ENCODE measurements at regions not wholly inside any gene's neighbourhood (a gene's known extent, or its start where the extent isn't known, plus 50 kb on each side); places are given as distances from the start of the nearest gene placed in this dataset.

GRCh38 chr5:90095292-90096060 is 314.1 kb downstream of the CETN3 start:
- intact Hi-C loops (cut with micrococcal nuclease; ENCODE audit: unreplicated experiment) (no loop called here), in situ Hi-C loops (cut with HindIII; ENCODE audit: low pct_unique_long_range_greater_than_20kb, low sequenced_read_pairs) (no loop called here)
- no peak overlapping the region for H3K4me3 ChIP-seq (ENCODE audit: low read depth in 2 of 2, low read length in 2 of 2)
- no peaks in the 10 kb centered on the region for H3K9me3 ChIP-seq (ENCODE audit: control insufficient read depth, insufficient read depth, low read depth, low read length)
- no peak overlapping the region for H3K27ac ChIP-seq (ENCODE audit: low read length)
- no peaks in the 10 kb centered on the region for H3K27me3 ChIP-seq (ENCODE audit: control insufficient read depth, insufficient read depth, low read length)
- H3K4me1 ChIP-seq (ENCODE audit: control insufficient read depth, insufficient read depth, low read length): no peaks in the 10 kb centered on the region
- no peak for TF ChIP-seq REST (IDR thresholded peaks at IDR 0.05; ENCODE audit: insufficient read depth in 1 of 2, low read depth in 2 of 2, low read length in 1 of 2)
- TF ChIP-seq SIN3A (IDR thresholded peaks at IDR 0.05; ENCODE audit: borderline replicate concordance, insufficient read depth, low read depth, low read length): no peak
- no peaks in the 10 kb centered on the region for H3K36me3 ChIP-seq (ENCODE audit: control insufficient read depth, insufficient read depth, low read length)
- no TSS peak for BruUV-seq (replicated peaks)
- DNase-seq (ENCODE audit: low read depth, low spot score): no peak
- POLR2A ChIA-PET: no interaction called here
- CTCF ChIA-PET: no interaction called here
- no peak for ATAC-seq

GRCh38 chr5:90093751-90094485 is 315.6 kb downstream of the CETN3 start:
- Histone ChIP-seq H3K36me3 (ENCODE audit: control insufficient read depth, insufficient read depth, low read length) (no peaks in the 10 kb centered on the region), H3K27ac (ENCODE audit: low read length) (no peak overlapping the region), H3K9me3 (ENCODE audit: control insufficient read depth, insufficient read depth, low read depth, low read length) (no peaks in the 10 kb centered on the region), H3K4me1 (ENCODE audit: control insufficient read depth, insufficient read depth, low read length) (no peaks in the 10 kb centered on the region), H3K27me3 (ENCODE audit: control insufficient read depth, insufficient read depth, low read length) (no peaks in the 10 kb centered on the region), H3K4me3 (ENCODE audit: low read depth in 2 of 2, low read length in 2 of 2) (no peak overlapping the region)
- BruUV-seq (replicated peaks): no TSS peak
- DNase-seq (ENCODE audit: low read depth, low spot score) (no peak), ATAC-seq (no peak)
- CTCF ChIA-PET: no interaction called here
- TF ChIP-seq SIN3A (IDR thresholded peaks at IDR 0.05; ENCODE audit: borderline replicate concordance, insufficient read depth, low read depth, low read length) (no peak), TCF7L2 (IDR thresholded peaks at IDR 0.05; ENCODE audit: low read depth, low read length) (no peak), CTCF (IDR thresholded peaks at IDR 0.05) (no peak), REST (IDR thresholded peaks at IDR 0.05; ENCODE audit: insufficient read depth in 1 of 2, low read depth in 2 of 2, low read length in 1 of 2) (no peak), POLR2AphosphoS5 (IDR thresholded peaks at IDR 0.05; ENCODE audit: low read depth, low read length) (no peak)
- in situ Hi-C loops (cut with HindIII; ENCODE audit: low pct_unique_long_range_greater_than_20kb, low sequenced_read_pairs): no loop called here
- intact Hi-C loops (cut with micrococcal nuclease; ENCODE audit: unreplicated experiment): no loop called here
- POLR2A ChIA-PET: no interaction called here
